ENCODE measurements at regions not wholly inside any gene's neighbourhood (a gene's known extent, or its start where the extent isn't known, plus 50 kb on each side); places are given as distances from the start of the nearest gene placed in this dataset.
"Not testable (repeated sequence)": the region's sequence is repeated elsewhere in the genome, so short reads cannot be mapped to it uniquely, and the experiment has no call there.

DNA sequence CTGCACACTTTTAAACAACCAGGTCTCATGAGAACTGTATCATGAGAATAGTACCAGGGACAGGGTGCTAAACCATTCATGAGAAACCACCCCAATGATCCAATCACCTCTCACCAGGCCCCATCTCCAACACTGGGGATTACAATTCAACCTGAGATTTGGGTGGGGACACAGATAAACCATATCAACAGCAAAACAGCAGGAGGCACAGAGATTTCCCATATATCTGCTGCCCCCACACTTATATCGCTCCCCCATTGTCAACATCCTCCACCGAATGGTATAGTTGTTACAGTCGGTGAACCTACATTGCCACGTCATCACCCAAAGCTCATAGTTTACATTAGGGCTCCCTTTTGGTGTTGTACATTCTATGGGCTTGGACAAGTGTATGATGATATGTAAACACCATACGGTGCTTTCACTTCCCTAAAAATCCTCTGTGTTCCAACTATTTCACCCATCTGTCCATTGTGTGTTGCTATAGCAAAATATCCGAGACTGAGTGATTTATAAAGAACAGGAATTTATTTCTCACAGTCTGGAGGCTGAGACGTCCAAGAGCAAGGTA lies 224.8 kb downstream of the FAM43A start:
- Histone ChIP-seq H3K9ac (ENCODE audit: low read length) (no peak overlapping the region), H3K27me3 (ENCODE audit: low read length) (no peaks in the 10 kb centered on the region)
- no peak for TF ChIP-seq EZH2phosphoT487 (conservative IDR thresholded peaks at IDR 0.05; ENCODE audit: low read length)
- TF ChIP-seq, protein P1, sequence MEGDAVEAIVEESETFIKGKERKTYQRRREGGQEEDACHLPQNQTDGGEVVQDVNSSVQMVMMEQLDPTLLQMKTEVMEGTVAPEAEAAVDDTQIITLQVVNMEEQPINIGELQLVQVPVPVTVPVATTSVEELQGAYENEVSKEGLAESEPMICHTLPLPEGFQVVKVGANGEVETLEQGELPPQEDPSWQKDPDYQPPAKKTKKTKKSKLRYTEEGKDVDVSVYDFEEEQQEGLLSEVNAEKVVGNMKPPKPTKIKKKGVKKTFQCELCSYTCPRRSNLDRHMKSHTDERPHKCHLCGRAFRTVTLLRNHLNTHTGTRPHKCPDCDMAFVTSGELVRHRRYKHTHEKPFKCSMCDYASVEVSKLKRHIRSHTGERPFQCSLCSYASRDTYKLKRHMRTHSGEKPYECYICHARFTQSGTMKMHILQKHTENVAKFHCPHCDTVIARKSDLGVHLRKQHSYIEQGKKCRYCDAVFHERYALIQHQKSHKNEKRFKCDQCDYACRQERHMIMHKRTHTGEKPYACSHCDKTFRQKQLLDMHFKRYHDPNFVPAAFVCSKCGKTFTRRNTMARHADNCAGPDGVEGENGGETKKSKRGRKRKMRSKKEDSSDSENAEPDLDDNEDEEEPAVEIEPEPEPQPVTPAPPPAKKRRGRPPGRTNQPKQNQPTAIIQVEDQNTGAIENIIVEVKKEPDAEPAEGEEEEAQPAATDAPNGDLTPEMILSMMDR (IDR thresholded peaks at IDR 0.05; ENCODE audit: insufficient read depth, low read length, poor library complexity, severe bottlenecking) = no peak

DNA sequence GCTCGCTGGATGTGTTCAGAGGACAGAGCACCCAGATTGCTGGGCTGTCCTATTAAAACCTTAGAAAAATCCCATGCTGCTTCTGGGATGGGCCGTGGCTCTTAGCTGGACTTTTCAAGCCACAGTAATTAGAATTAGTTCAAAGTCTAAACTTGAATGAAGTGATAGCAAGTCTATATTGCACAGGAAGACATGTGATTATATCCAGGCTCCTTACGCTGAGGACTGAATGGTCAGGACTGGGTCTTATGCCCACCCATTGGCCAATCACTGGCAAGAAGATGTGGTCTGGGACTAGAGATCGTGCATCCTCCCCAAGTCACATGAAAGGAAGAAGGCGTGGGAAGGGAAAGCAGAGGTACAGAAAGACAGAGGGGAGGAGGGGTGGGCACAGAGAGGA lies 227.6 kb downstream of the FAM43A start:
- Histone ChIP-seq H3K9me3 (ENCODE audit: insufficient read depth, low read length) (no peaks in the 10 kb centered on the region), H3K9me2 (replicated peaks; ENCODE audit: insufficient read depth, low read length) (no peaks in the 10 kb centered on the region), H3K27ac (ENCODE audit: low read depth, low read length) (no peak overlapping the region), H3K27me3 (ENCODE audit: low read length) (no peaks in the 10 kb centered on the region), H2AFZ (ENCODE audit: low read depth, low read length, severe bottlenecking) (no peak overlapping the region), H3K4me3 (ENCODE audit: insufficient read depth, low read length, poor library complexity, severe bottlenecking) (no peak overlapping the region), H3K9ac (ENCODE audit: low read length) (no peak overlapping the region), H3K79me2 (ENCODE audit: insufficient read depth, low read length) (no peaks in the 10 kb centered on the region), H4K20me1 (ENCODE audit: low read depth, low read length) (no peaks in the 10 kb centered on the region), H3K4me2 (ENCODE audit: low read depth, low read length, poor library complexity, severe bottlenecking) (no peak overlapping the region), H3F3A (ENCODE audit: insufficient read depth) (no peaks in the 10 kb centered on the region), H3K36me3 (ENCODE audit: low read length) (no peaks in the 10 kb centered on the region)
- no peak for TF ChIP-seq EZH2phosphoT487 (conservative IDR thresholded peaks at IDR 0.05; ENCODE audit: low read length)
- TF ChIP-seq, protein P1 (IDR thresholded peaks at IDR 0.05; ENCODE audit: insufficient read depth, low read length, poor library complexity, severe bottlenecking) = no peak

More for the DNA sequence above, 224.8 kb downstream of the FAM43A start:
- Histone ChIP-seq H3K9me3 (ENCODE audit: insufficient read depth, low read length) (no peaks in the 10 kb centered on the region), H3K79me2 (ENCODE audit: insufficient read depth, low read length) (no peaks in the 10 kb centered on the region), H3K4me2 (ENCODE audit: low read depth, low read length, poor library complexity, severe bottlenecking) (no peak overlapping the region), H3F3A (ENCODE audit: insufficient read depth) (no peaks in the 10 kb centered on the region), H3K36me3 (ENCODE audit: low read length) (no peaks in the 10 kb centered on the region), H3K4me3 (ENCODE audit: insufficient read depth, low read length, poor library complexity, severe bottlenecking) (no peak overlapping the region), H3K9me2 (replicated peaks; ENCODE audit: insufficient read depth, low read length) (no peaks in the 10 kb centered on the region), H4K20me1 (ENCODE audit: low read depth, low read length) (no peaks in the 10 kb centered on the region), H2AFZ (ENCODE audit: low read depth, low read length, severe bottlenecking) (no peak overlapping the region), H3K27ac (ENCODE audit: low read depth, low read length) (no peak overlapping the region)

DNA sequence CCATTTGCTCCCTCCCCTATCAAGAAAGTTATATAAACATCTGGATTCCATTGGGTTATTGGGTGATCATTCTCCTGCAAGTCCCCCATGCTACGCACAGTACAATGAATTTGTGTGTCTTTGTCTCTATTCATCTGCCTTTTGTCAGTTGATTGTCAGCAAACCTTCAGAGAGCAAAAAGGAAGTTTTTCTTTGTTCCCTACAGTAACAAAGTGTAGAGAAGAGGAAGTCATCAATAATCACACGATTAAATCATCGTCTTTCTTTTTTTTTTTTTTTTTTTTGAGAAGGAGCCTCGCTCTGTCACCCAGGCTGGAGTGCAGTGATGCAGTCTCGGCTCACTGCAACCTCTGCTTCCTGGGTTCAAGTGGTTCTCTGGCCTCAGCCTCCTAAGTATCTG lies 239.2 kb downstream of the FAM43A start:
- not testable (repeated sequence) for H3K27me3 ChIP-seq (ENCODE audit: low read length); H3K9me3 ChIP-seq (ENCODE audit: insufficient read depth, low read length); H3K36me3 ChIP-seq (ENCODE audit: low read length); H3K4me2 ChIP-seq (ENCODE audit: low read depth, low read length, poor library complexity, severe bottlenecking); H3K27ac ChIP-seq (ENCODE audit: low read depth, low read length); H3K9ac ChIP-seq (ENCODE audit: low read length); H3K79me2 ChIP-seq (ENCODE audit: insufficient read depth, low read length); H2AFZ ChIP-seq (ENCODE audit: low read depth, low read length, severe bottlenecking); H3F3A ChIP-seq (ENCODE audit: insufficient read depth); H3K9me2 ChIP-seq (replicated peaks; ENCODE audit: insufficient read depth, low read length); H3K4me3 ChIP-seq (ENCODE audit: insufficient read depth, low read length, poor library complexity, severe bottlenecking); H4K20me1 ChIP-seq (ENCODE audit: low read depth, low read length)

DNA sequence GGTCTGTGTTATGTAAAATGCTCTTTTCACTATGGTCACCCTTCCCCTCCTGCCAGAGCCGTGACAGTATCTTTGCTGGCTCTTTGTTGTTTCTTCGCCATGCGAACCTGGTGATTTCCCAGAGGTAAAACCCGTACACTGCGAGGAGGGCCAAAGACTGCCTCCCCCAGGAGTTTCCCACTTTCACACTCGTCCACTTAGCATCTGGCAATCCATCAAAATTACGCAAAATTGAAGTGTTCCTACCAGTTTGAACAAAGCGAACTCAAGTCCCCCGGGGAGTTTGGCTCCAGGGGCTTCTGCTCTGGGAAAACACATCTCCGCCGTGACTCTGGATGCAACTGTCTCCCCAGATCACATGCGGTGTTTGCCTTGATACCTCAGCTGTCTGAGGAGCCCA lies 239.9 kb downstream of the FAM43A start:
- Histone ChIP-seq H3K27ac (ENCODE audit: low read depth, low read length) (no peak overlapping the region), H3K9me3 (ENCODE audit: insufficient read depth, low read length) (no peaks in the 10 kb centered on the region), H3K4me2 (ENCODE audit: low read depth, low read length, poor library complexity, severe bottlenecking) (no peak overlapping the region), H4K20me1 (ENCODE audit: low read depth, low read length) (no peaks in the 10 kb centered on the region), H3K4me3 (ENCODE audit: insufficient read depth, low read length, poor library complexity, severe bottlenecking) (no peak overlapping the region), H3K27me3 (ENCODE audit: low read length) (no peaks in the 10 kb centered on the region), H3K9ac (ENCODE audit: low read length) (no peak overlapping the region), H3K36me3 (ENCODE audit: low read length) (no peaks in the 10 kb centered on the region), H3K9me2 (replicated peaks; ENCODE audit: insufficient read depth, low read length) (no peaks in the 10 kb centered on the region), H3K79me2 (ENCODE audit: insufficient read depth, low read length) (no peaks in the 10 kb centered on the region), H2AFZ (ENCODE audit: low read depth, low read length, severe bottlenecking) (no peak overlapping the region), H3F3A (ENCODE audit: insufficient read depth) (no peaks in the 10 kb centered on the region)
- TF ChIP-seq, protein P1 (IDR thresholded peaks at IDR 0.05; ENCODE audit: insufficient read depth, low read length, poor library complexity, severe bottlenecking) = no peak
- TF ChIP-seq EZH2phosphoT487 (conservative IDR thresholded peaks at IDR 0.05; ENCODE audit: low read length) = no peak

Measured in SU-DHL-6 (cell line).